K562 (cell line): ENCODE measurements at regions not wholly inside any gene's neighbourhood (a gene's known extent, or its start where the extent isn't known, plus 50 kb on each side); places are given as distances from the start of the nearest gene placed in this dataset.

Experiments used
- ATAC-seq: fragments of 200-7000 bp; cut with Tn5 transposase; 3 replicates; pipeline ENCODE4 v1.9.1; 2020; ENCODE audit warnings: moderate library complexity
- BruUV-seq: library from RNA; stranded (reverse); fragments of 400-500 nt; replicated peaks from 2 replicates; lab custom pipeline; 2021; lab: Mats Ljungman, UMichigan
- CTCF ChIA-PET: fragments of 300-600 bp; formaldehyde crosslinking; extraction: SDS; loops from one replicate; lab custom pipeline; 2021; ENCODE audit warnings: low intra/inter-chr PET ratio; lab: Yijun Ruan, JAX
- POLR2A ChIA-PET: fragments of 300-600, 350-650 bp; sonication (Branson Sonifier 250); formaldehyde crosslinking; extraction: SDS; loops from one replicate; lab custom pipeline; 2021; ENCODE audit warnings: antibody characterized with exemption, inconsistent platforms; lab: Yijun Ruan, JAX
- DNase-seq, 4 experiments: peaks; one replicate each; pipeline versions ENCODE4 v3.0.0 to v3.0.0-alpha.2; 2011 to 2018; ENCODE audit warnings: low spot score in 3 of 4, mixed read lengths in 3 of 4; ENCODE audit errors: extremely low read depth in 1 of 4
- FAIRE-seq: peaks from 2 replicates; lab custom pipeline; 2011; peaks lifted over from hg19 to GRCh38; lab: Jason Lieb, UNC
- H2AFZ ChIP-seq: 2 replicates; pipeline ENCODE4 v1.6.0; 2011; ENCODE audit warnings: low read depth, low read length, control low read depth, inconsistent platforms
- H3K27ac ChIP-seq: fragments of 200-600 bp; 3 replicates; pipeline ENCODE4 v1.8.0; 2011; ENCODE audit warnings: low read depth, mild to moderate bottlenecking, control low read depth, inconsistent platforms, low read length, moderate library complexity, mixed read lengths; ENCODE audit errors: extremely low read depth
- H3K27me3 ChIP-seq, 2 experiments: fragments of 300-600 bp in 1 of 2; 2 replicates in 1 of 2; 3 replicates in 1 of 2; pipeline versions ENCODE4 v1.6.0 to v1.8.0; 2011; ENCODE audit warnings: inconsistent platforms in 2 of 2, low read length in 2 of 2, mild to moderate bottlenecking in 1 of 2, mixed read lengths in 1 of 2, moderate library complexity in 1 of 2; ENCODE audit not compliant: control insufficient read depth in 2 of 2, insufficient read depth in 2 of 2
- H3K36me3 ChIP-seq: fragments of 300-600 bp; 3 replicates; pipeline ENCODE4 v1.8.0; 2011; ENCODE audit warnings: mild to moderate bottlenecking, low read length, inconsistent platforms; ENCODE audit not compliant: control insufficient read depth, insufficient read depth
- H3K4me1 ChIP-seq, 2 experiments: fragments of 200-600 bp in 1 of 2; replicated peaks in 1 of 2; 2 replicates in 1 of 2; 3 replicates in 1 of 2; pipeline versions ENCODE4 v1.5.1 to v1.8.0; 2011; ENCODE audit warnings: inconsistent platforms in 2 of 2, low read length in 2 of 2, mild to moderate bottlenecking in 1 of 2, mixed read lengths in 1 of 2, moderate library complexity in 1 of 2; ENCODE audit not compliant: control insufficient read depth in 2 of 2, insufficient read depth in 2 of 2
- H3K4me2 ChIP-seq: 2 replicates; pipeline ENCODE4 v1.6.1; 2011; ENCODE audit warnings: low read length, control low read depth, inconsistent platforms, mixed read lengths; ENCODE audit not compliant: insufficient read depth
- H3K4me3 ChIP-seq: fragments of 200-600 bp; sonication (generic), shearing (Covaris generic); 2 replicates; pipeline ENCODE4 v1.5.1; 2016; ENCODE audit warnings: control low read depth, inconsistent platforms
- H3K79me2 ChIP-seq: fragments of 200-600 bp; 3 replicates; pipeline ENCODE4 v1.8.0; 2011; ENCODE audit warnings: low read length, inconsistent platforms; ENCODE audit not compliant: control insufficient read depth, insufficient read depth
- H3K9ac ChIP-seq, 2 experiments: 2 replicates each; pipeline versions ENCODE4 v1.6.0 to v1.6.1; 2011; ENCODE audit warnings: low read depth in 2 of 2, low read length in 2 of 2, control low read depth in 1 of 2, inconsistent platforms in 1 of 2, mild to moderate bottlenecking in 1 of 2, mixed read lengths in 1 of 2; ENCODE audit not compliant: insufficient read depth in 1 of 2
- H3K9me1 ChIP-seq: one replicate; pipeline ENCODE4 v1.6.0; 2011; ENCODE audit warnings: inconsistent platforms, mild to moderate bottlenecking, low read length, moderate library complexity; ENCODE audit not compliant: control insufficient read depth, insufficient read depth
- H3K9me3 ChIP-seq: replicated peaks from 2 replicates; pipeline ENCODE4 v1.5.1; 2011; ENCODE audit warnings: low read depth, low read length, inconsistent platforms; ENCODE audit not compliant: control insufficient read depth, insufficient read depth
- H4K20me1 ChIP-seq: replicated peaks from 2 replicates; pipeline ENCODE4 v1.6.1; 2011; ENCODE audit warnings: low read length, inconsistent platforms, mixed read lengths; ENCODE audit not compliant: control insufficient read depth, insufficient read depth
- CBX2 ChIP-seq: fragments of 200-600 bp; sonication (generic); IDR thresholded peaks from one replicate; pipeline ENCODE4 v1.6.1; 2012; ENCODE audit warnings: mild to moderate bottlenecking, low read length, inconsistent platforms; ENCODE audit not compliant: insufficient read depth, poor library complexity, severe bottlenecking
- CHD1 ChIP-seq: fragments of 200-600 bp; sonication (generic); IDR thresholded peaks from one replicate; pipeline ENCODE4 v1.6.1; 2012; ENCODE audit warnings: mild to moderate bottlenecking, moderate library complexity, low read length, inconsistent platforms
- GABPA ChIP-seq: fragments of 200-800 bp; sonication (Bioruptor generic); conservative IDR thresholded peaks from 2 replicates; pipeline ENCODE4 v1.6.1; 2016; ENCODE audit warnings: low read depth, missing genetic modification characterization, missing compliant biosample characterization
- GTF2A2 ChIP-seq: IDR thresholded peaks from 2 replicates; pipeline ENCODE4 v1.6.1; 2016; ENCODE audit warnings: mild to moderate bottlenecking, missing genetic modification characterization, missing compliant biosample characterization
- IRF1 ChIP-seq: sonication (generic); formaldehyde crosslinking; IDR thresholded peaks from 2 replicates; pipeline ENCODE4 v1.8.0; 2022; ENCODE audit warnings: missing genetic modification reagents, mild to moderate bottlenecking, borderline replicate concordance
- NFIX ChIP-seq: fragments of 250-450 bp; sonication (Bioruptor Pico); IDR thresholded peaks from 2 replicates; pipeline ENCODE4 v1.4.0; 2020; ENCODE audit warnings: low read depth, mild to moderate bottlenecking, moderate library complexity
- TAF1 ChIP-seq: IDR thresholded peaks from 2 replicates; pipeline ENCODE4 v1.6.1; 2011; ENCODE audit warnings: mild to moderate bottlenecking, low read length, moderate library complexity; ENCODE audit not compliant: insufficient read depth, control insufficient read depth, severe bottlenecking; ENCODE audit errors: extremely low read depth
- ZNF436 ChIP-seq: fragments of 250-450, 450-650 bp; sonication (Bioruptor Pico); formaldehyde crosslinking; IDR thresholded peaks from 2 replicates; pipeline ENCODE4 v1.7.0; 2020; ENCODE audit warnings: mild to moderate bottlenecking
- WGBS: fragments of 100-300 bp; shearing (Covaris generic); methylation state at CpG from one replicate; pipeline ENCODE4 v1.1.6; 2016; ENCODE audit warnings: low coverage, mixed read lengths; ENCODE audit not compliant: insufficient coverage; ENCODE audit errors: missing lambda C conversion rate; 5-methylcytosine and 5-hydroxymethylcytosine counted together
- in situ Hi-C: fragments of 300-500 bp; cut with MboI; formaldehyde crosslinking; loops from 4 replicates; pipeline ENCODE4 v1.15.0; 2018; ENCODE audit warnings: inconsistent platforms, mixed read lengths
- intact Hi-C: fragments of 100-400 bp; cut with micrococcal nuclease; formaldehyde crosslinking; loops from 2 replicates; pipeline ENCODE4 v1.14.2; 2022
- TF ChIP-seq, protein P1 (sequence below): fragments of 250-450 bp; sonication (Bioruptor Pico); IDR thresholded peaks from 2 replicates; pipeline ENCODE4 v1.8.0; 2022; ENCODE audit warnings: moderate library complexity, mild to moderate bottlenecking, inconsistent platforms
- TF ChIP-seq, protein P2 (sequence below): fragments of 250-450 bp; sonication (Bioruptor Pico); IDR thresholded peaks from 2 replicates; pipeline ENCODE4 v1.8.0; 2022; ENCODE audit warnings: inconsistent platforms, mild to moderate bottlenecking, moderate library complexity, borderline replicate concordance

- TF ChIP-seq IRF1 (CRISPR knock-in tag) (no peak), NFIX (CRISPR knock-in tag) (no peak), GABPA (tag) (no peak)
- TF ChIP-seq, all 486 proteins: peak for 0
Measured at GRCh38 chr3:127033171-127033570, 50.3 kb downstream of the PLXNA1 start (continued).

- Histone ChIP-seq H3K4me1 (peaks cover 0 to 28% of the 10 kb centered on the region in 2 experiments; a peak in 3 of 5 replicates), H3K4me2 (no peak overlapping the region), H3K9me1 (no peaks in the 10 kb centered on the region), H3K9me3 (no peaks in the 10 kb centered on the region), H3K9ac (no peak overlapping the region), H3K27me3 (peaks cover 0 to 4% of the 10 kb centered on the region in 2 experiments; a peak in 1 of 5 replicates), H3K27ac (no peak overlapping the region), H4K20me1 (peaks cover 5% of the 10 kb centered on the region; the same call in 1 of the 2 replicates), H3K36me3 (peaks cover 39% of the 10 kb centered on the region; the same call in 1 of the 3 replicates), H3K79me2 (no peaks in the 10 kb centered on the region), H3K4me3 (no peak overlapping the region), H2AFZ (no peak overlapping the region)
- 93% methylated on average over 3 of the region's 20 CpGs for WGBS
- in situ Hi-C loops (no loop called here), intact Hi-C loops (no loop called here)
- CTCF ChIA-PET, result no interaction called here
- ATAC-seq, result no peak
- no peak for FAIRE-seq
- POLR2A ChIA-PET, result interaction anchor here (1.1 kb wide), 1 partner anchor 8 kb away, joined by 3 read pairs; no protein-coding TSS in a partner anchor
- BruUV-seq, result no TSS peak
- DNase-seq, result no peak
- TF ChIP-seq TAF1 (no peak), GTF2A2 (tag) (no peak), ZNF436 (CRISPR knock-in tag) (no peak), CBX2 (no peak), CHD1 (no peak)
- TF ChIP-seq, protein P1, sequence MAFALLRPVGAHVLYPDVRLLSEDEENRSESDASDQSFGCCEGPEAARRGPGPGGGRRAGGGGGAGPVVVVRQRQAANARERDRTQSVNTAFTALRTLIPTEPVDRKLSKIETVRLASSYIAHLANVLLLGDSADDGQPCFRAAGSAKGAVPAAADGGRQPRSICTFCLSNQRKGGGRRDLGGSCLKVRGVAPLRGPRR, result no peak
- TF ChIP-seq, protein P2, sequence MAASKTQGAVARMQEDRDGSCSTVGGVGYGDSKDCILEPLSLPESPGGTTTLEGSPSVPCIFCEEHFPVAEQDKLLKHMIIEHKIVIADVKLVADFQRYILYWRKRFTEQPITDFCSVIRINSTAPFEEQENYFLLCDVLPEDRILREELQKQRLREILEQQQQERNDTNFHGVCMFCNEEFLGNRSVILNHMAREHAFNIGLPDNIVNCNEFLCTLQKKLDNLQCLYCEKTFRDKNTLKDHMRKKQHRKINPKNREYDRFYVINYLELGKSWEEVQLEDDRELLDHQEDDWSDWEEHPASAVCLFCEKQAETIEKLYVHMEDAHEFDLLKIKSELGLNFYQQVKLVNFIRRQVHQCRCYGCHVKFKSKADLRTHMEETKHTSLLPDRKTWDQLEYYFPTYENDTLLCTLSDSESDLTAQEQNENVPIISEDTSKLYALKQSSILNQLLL (CRISPR knock-in tag), result no peak
Measured at GRCh38 chr3:127033786-127034185, 50.9 kb downstream of the PLXNA1 start.
